GM12878 (cell line): ENCODE measurements at regions not wholly inside any gene's neighbourhood (a gene's known extent, or its start where the extent isn't known, plus 50 kb on each side); places are given as distances from the start of the nearest gene placed in this dataset.

Experiments used
- ATAC-seq: fragments of 200-7000 bp; cut with Tn5 transposase; 3 replicates; pipeline ENCODE4 v1.9.1; 2020; ENCODE audit warnings: mild to moderate bottlenecking, moderate library complexity
- BruUV-seq: library from RNA; stranded (reverse); fragments of 400-500 nt; replicated peaks from 2 replicates; lab custom pipeline; 2021; lab: Mats Ljungman, UMichigan
- CTCF ChIA-PET: fragments of 300-600 bp; sonication (Branson Sonifier 250); formaldehyde crosslinking; extraction: SDS; loops from one replicate; lab custom pipeline; 2021; ENCODE audit warnings: inconsistent platforms; lab: Yijun Ruan, JAX
- POLR2A ChIA-PET: fragments of 350-600 bp; formaldehyde crosslinking; extraction: SDS; loops from one replicate; lab custom pipeline; 2021; ENCODE audit warnings: inconsistent platforms; lab: Charles Lee
- RAD21 ChIA-PET: fragments of 300-600 bp; sonication (Branson Sonifier 250); formaldehyde crosslinking; loops from one replicate; lab custom pipeline; 2023; ENCODE audit warnings: antibody characterized with exemption; ENCODE audit not compliant: unreplicated experiment; lab: Charles Lee
- SMC1A ChIA-PET: fragments of 300-600 bp; sonication (Branson Sonifier 250); formaldehyde crosslinking; loops from one replicate; lab custom pipeline; 2023; ENCODE audit not compliant: unreplicated experiment, uncharacterized antibody; lab: Charles Lee
- DNase-seq: peaks from one replicate; pipeline ENCODE4 v3.0.0-alpha.2; 2011; ENCODE audit warnings: low read depth, low spot score
- FAIRE-seq: peaks from 3 replicates; lab custom pipeline; 2011; peaks lifted over from hg19 to GRCh38; lab: Jason Lieb, UNC
- H2AFZ ChIP-seq: 2 replicates; pipeline ENCODE4 v1.6.0; 2011; ENCODE audit warnings: low read depth, low read length, control low read depth; ENCODE audit not compliant: control insufficient read depth
- H3K27ac ChIP-seq: 2 replicates; pipeline ENCODE4 v1.5.1; 2011; ENCODE audit warnings: control low read depth; ENCODE audit not compliant: control insufficient read depth, insufficient read depth
- H3K27me3 ChIP-seq, 2 experiments: replicated peaks in 1 of 2; 2 replicates each; pipeline versions ENCODE4 v1.6.0 to v1.6.1; 2011; ENCODE audit warnings: low read length in 1 of 2; ENCODE audit not compliant: control insufficient read depth in 2 of 2, insufficient read depth in 2 of 2
- H3K36me3 ChIP-seq, 2 experiments: 2 replicates each; pipeline ENCODE4 v1.5.1; 2011; ENCODE audit warnings: low read length in 1 of 2; ENCODE audit not compliant: control insufficient read depth in 2 of 2, insufficient read depth in 2 of 2
- H3K4me1 ChIP-seq: 2 replicates; pipeline ENCODE4 v1.6.1; 2011; ENCODE audit warnings: mild to moderate bottlenecking, low read length, moderate library complexity, mixed read lengths; ENCODE audit not compliant: control insufficient read depth, insufficient read depth
- H3K4me2 ChIP-seq: 2 replicates; pipeline ENCODE4 v1.6.0; 2011; ENCODE audit warnings: control low read depth; ENCODE audit not compliant: control insufficient read depth, insufficient read depth
- H3K4me3 ChIP-seq: fragments of 200-600 bp; sonication (generic); 2 replicates; pipeline ENCODE4 v1.5.1; 2016
- H3K79me2 ChIP-seq: 2 replicates; pipeline ENCODE4 v1.6.0; 2011; ENCODE audit warnings: low read length; ENCODE audit not compliant: control insufficient read depth, insufficient read depth
- H3K9ac ChIP-seq: 2 replicates; pipeline ENCODE4 v1.8.0; 2011; ENCODE audit warnings: low read length, control low read depth, mixed read lengths; ENCODE audit not compliant: control insufficient read depth, insufficient read depth
- H3K9me3 ChIP-seq: replicated peaks from 3 replicates; pipeline ENCODE4 v1.5.1; 2011; ENCODE audit warnings: mild to moderate bottlenecking, low read length; ENCODE audit not compliant: control insufficient read depth, insufficient read depth
- H4K20me1 ChIP-seq: 2 replicates; pipeline ENCODE4 v1.6.0; 2011; ENCODE audit not compliant: control insufficient read depth, insufficient read depth
- CEBPZ ChIP-seq: fragments of 150-350 bp; IDR thresholded peaks from 2 replicates; pipeline ENCODE4 v1.6.1; 2016; ENCODE audit warnings: low read depth, low read length
- EGR1 ChIP-seq, 2 experiments: IDR thresholded peaks; 1 replicate in 1 of 2; 2 replicates in 1 of 2; pipeline ENCODE4 v1.6.1; 2011 to 2012; ENCODE audit warnings: low read depth in 2 of 2, low read length in 2 of 2, borderline replicate concordance in 1 of 2, mild to moderate bottlenecking in 1 of 2, moderate library complexity in 1 of 2
- IKZF1 ChIP-seq: fragments of 450-650 bp; conservative IDR thresholded peaks from 2 replicates; pipeline ENCODE4 v1.6.1; 2017; ENCODE audit warnings: antibody characterized with exemption, mild to moderate bottlenecking
- IRF3 ChIP-seq: fragments of 450-650 bp; IDR thresholded peaks from 2 replicates; pipeline ENCODE4 v1.6.1; 2014; ENCODE audit warnings: mild to moderate bottlenecking
- MEF2B ChIP-seq: fragments of 450-650 bp; IDR thresholded peaks from 2 replicates; pipeline ENCODE4 v1.6.1; 2018; ENCODE audit warnings: mild to moderate bottlenecking, moderate library complexity; ENCODE audit not compliant: partially characterized antibody, poor library complexity, severe bottlenecking
- RELB ChIP-seq: fragments of 450-650 bp; IDR thresholded peaks from 2 replicates; pipeline ENCODE4 v1.6.1; 2017; ENCODE audit warnings: low read depth, mild to moderate bottlenecking, moderate library complexity
- SMAD1 ChIP-seq: fragments of 450-650 bp; IDR thresholded peaks from 2 replicates; pipeline ENCODE4 v1.6.1; 2018; ENCODE audit warnings: mild to moderate bottlenecking, low read depth; ENCODE audit not compliant: partially characterized antibody
- TAF1 ChIP-seq: IDR thresholded peaks from 2 replicates; pipeline ENCODE4 v1.6.1; 2011; ENCODE audit warnings: mild to moderate bottlenecking, low read depth, low read length, borderline replicate concordance
- WGBS: methylation state at CpG from one replicate; pipeline ENCODE4 v1.1.6; 2016; ENCODE audit warnings: low lambda C conversion rate; ENCODE audit not compliant: insufficient replicate concordance, insufficient coverage; ENCODE audit errors: missing lambda C conversion rate; 5-methylcytosine and 5-hydroxymethylcytosine counted together
- in situ Hi-C: fragments of 300-500 bp; cut with MboI; formaldehyde crosslinking; loops from 9 replicates; pipeline ENCODE4 v1.14.3; 2018; ENCODE audit warnings: mixed read lengths
- intact Hi-C: fragments of 100-400 bp; cut with micrococcal nuclease; formaldehyde crosslinking; loops from one replicate; pipeline ENCODE4 v1.14.2; 2022; ENCODE audit not compliant: unreplicated experiment
- TF ChIP-seq, protein P1 (sequence below): fragments of 450-650 bp; IDR thresholded peaks from 2 replicates; pipeline ENCODE4 v1.6.1; 2017; ENCODE audit warnings: borderline replicate concordance

DNA sequence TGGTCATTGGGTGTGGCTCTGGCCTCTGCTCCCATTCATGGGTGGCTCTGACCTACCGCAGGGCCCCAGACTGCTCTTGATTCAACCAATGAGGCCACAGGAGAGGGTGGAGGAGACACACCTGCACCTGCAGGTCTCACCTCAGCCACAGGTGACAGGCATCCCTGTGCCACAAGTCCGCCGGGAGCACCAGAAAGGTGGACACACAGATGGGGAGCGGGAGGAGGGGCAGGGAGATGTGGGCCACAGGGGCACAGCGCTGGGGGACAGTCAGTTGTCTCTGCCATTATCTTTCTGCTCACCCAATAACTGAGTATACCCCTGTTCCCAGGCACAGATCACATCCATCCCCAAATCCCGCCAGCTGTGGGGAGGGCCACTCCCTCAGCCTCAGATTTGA lies 189.1 kb upstream of the SALL3 start (continued):
- TF ChIP-seq TAF1 = no peak
- TF ChIP-seq IKZF1 = no peak
- no peak for TF ChIP-seq SMAD1
- TF ChIP-seq, protein P1, sequence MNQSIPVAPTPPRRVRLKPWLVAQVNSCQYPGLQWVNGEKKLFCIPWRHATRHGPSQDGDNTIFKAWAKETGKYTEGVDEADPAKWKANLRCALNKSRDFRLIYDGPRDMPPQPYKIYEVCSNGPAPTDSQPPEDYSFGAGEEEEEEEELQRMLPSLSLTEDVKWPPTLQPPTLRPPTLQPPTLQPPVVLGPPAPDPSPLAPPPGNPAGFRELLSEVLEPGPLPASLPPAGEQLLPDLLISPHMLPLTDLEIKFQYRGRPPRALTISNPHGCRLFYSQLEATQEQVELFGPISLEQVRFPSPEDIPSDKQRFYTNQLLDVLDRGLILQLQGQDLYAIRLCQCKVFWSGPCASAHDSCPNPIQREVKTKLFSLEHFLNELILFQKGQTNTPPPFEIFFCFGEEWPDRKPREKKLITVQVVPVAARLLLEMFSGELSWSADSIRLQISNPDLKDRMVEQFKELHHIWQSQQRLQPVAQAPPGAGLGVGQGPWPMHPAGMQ = no peak
- no peak for TF ChIP-seq EGR1 (IDR thresholded peaks at IDR 0.05; ENCODE audit: borderline replicate concordance in 1 of 2, low read depth in 2 of 2, low read length in 2 of 2)
- TF ChIP-seq, all 136 proteins: peak for 0

DNA sequence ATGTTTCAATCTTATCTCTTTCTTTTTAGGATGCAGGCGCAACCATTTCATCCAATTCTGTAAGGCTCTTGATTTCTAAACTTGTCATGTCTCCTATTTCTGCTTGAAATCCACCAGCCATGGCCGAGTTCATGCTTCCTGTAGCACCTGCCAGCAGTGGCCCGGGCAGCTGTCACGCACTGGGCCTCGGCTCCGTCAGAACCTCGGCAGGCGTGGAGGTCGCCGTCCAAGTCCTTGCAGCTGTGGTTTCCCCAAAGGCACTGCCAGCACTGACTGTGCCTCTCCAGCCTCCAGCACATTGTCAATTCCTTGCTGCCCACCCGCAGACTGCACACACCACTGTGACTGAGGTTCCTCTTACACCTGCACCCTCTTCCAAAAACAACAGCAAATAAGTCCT lies 188.7 kb upstream of the SALL3 start:
- 47% methylated on average over 11 of the region's 11 CpGs for WGBS
- TF ChIP-seq CEBPZ = no peak
- TF ChIP-seq IRF3 = no peak
- TF ChIP-seq RELB = no peak
- TF ChIP-seq MEF2B = no peak

More for the DNA sequence above, 188.7 kb upstream of the SALL3 start:
- ChIA-PET POLR2A (no interaction called here), CTCF (no interaction called here), SMC1A (no interaction called here), RAD21 (no interaction called here)
- BruUV-seq = no TSS peak
- no peaks in the 10 kb centered on the region for H3K4me1 ChIP-seq
- no peaks in the 10 kb centered on the region for H3K9me3 ChIP-seq
- no peak overlapping the region for H2AFZ ChIP-seq
- H3K4me3 ChIP-seq = no peak overlapping the region
- no peak for ATAC-seq
- H3K79me2 ChIP-seq = no peaks in the 10 kb centered on the region
- DNase-seq = no peak
- no peak overlapping the region for H3K27ac ChIP-seq
- in situ Hi-C loops (no loop called here), intact Hi-C loops (no loop called here)
- no peaks in the 10 kb centered on the region for H3K36me3 ChIP-seq
- H3K9ac ChIP-seq = no peak overlapping the region
- no peak overlapping the region for H3K4me2 ChIP-seq
- no peaks in the 10 kb centered on the region for H3K27me3 ChIP-seq
- H4K20me1 ChIP-seq = no peaks in the 10 kb centered on the region
- no peak for FAIRE-seq
